ENCODE measurements at regions not wholly inside any gene's neighbourhood (a gene's known extent, or its start where the extent isn't known, plus 50 kb on each side); places are given as distances from the start of the nearest gene placed in this dataset.

DNA sequence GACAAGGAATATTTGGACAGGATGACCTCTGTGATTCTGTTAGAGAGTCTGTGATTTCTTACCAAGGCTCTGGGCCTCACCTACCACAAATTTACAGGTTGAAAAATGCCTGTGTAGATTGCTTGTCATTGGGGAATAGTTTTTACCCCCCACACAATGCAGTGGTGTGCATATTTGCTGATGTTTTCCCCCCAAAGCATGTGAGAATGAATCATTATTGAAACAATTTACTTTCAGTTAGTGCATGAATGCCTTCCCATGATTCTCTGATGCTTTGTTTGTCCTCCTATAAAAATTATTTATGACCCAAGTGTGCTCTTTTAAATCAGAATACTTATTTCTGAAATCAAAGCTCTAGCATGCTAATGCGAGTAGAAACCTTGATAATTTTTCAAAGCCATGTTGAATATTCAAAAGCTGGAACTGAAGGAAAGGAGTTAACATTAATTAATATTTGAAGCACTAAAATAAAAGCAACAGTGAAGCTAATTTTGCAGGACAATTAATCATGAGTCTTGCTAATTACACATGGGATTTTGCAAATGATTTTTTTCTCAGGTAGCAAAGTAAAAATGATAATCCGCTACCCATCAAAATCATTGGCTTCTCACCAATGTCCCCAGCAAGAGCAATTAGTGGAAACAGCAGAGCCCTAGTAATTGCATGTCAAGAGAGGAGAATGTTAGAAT is 361.2 kb upstream of the HNRNPA3 start:
- no peaks in the 10 kb centered on the region for H3K9me3 ChIP-seq
- no peaks in the 10 kb centered on the region for H3K36me3 ChIP-seq
- DNase-seq (ENCODE audit: low spot score): no peak
- H3K4me3 ChIP-seq: no peak overlapping the region
- H3K4me1 ChIP-seq: no peaks in the 10 kb centered on the region
- no peaks in the 10 kb centered on the region for H3K27me3 ChIP-seq
- no peak overlapping the region for H3K27ac ChIP-seq
- TF ChIP-seq, protein P1, sequence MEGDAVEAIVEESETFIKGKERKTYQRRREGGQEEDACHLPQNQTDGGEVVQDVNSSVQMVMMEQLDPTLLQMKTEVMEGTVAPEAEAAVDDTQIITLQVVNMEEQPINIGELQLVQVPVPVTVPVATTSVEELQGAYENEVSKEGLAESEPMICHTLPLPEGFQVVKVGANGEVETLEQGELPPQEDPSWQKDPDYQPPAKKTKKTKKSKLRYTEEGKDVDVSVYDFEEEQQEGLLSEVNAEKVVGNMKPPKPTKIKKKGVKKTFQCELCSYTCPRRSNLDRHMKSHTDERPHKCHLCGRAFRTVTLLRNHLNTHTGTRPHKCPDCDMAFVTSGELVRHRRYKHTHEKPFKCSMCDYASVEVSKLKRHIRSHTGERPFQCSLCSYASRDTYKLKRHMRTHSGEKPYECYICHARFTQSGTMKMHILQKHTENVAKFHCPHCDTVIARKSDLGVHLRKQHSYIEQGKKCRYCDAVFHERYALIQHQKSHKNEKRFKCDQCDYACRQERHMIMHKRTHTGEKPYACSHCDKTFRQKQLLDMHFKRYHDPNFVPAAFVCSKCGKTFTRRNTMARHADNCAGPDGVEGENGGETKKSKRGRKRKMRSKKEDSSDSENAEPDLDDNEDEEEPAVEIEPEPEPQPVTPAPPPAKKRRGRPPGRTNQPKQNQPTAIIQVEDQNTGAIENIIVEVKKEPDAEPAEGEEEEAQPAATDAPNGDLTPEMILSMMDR (IDR thresholded peaks at IDR 0.05): no peak

DNA sequence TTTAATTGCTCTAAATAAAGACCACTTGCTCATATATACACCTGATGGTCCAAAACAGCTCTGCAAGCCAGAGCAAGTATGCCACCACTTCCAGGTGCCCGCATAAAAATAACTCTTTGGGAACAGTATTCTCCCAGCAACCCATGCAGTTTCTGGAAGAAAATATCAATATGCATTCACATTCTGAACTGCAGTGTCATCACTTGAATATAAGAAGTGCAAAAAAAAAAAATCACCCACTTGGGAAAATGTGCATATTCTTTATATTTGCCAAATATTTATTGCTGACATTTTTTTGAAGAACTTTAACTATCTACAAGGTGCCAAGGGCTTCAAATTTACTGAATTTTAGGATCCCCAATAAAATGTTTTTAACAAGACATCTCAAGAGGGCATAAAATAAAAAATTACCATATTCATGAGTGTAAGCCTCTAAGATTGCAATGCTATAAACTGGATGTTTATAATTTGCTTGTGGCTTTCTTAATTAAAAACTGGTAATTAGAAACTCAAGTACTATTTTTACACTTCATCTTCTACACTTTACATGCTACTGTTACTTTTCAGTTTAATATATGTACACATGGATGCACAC is 360.6 kb upstream of the HNRNPA3 start:
- Histone ChIP-seq H3K27ac (no peak overlapping the region), H3K36me3 (no peaks in the 10 kb centered on the region), H3K27me3 (no peaks in the 10 kb centered on the region), H3K4me3 (no peak overlapping the region), H3K9me3 (no peaks in the 10 kb centered on the region), H3K4me1 (no peaks in the 10 kb centered on the region)
- no peak for DNase-seq (ENCODE audit: low spot score)
- TF ChIP-seq, protein P1 (IDR thresholded peaks at IDR 0.05): no peak

DNA sequence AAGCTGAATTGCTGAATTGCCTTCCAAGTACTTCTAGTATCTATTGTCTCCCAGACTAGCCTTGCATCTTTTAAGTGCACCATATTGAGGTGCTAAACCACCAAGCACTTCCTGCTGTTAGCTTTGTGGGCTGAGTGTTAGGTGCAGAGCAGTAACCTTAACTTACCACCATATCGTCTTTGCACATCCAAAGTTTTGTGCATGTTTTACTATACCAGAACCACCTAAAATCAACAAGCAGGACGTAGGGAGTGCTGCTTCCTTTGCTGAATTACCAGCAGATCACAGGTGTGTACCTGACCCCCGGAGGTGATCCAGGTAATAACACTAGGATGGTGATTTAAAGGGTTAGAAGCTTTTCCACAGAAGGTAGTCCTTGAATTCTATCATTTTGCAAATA is 359.9 kb upstream of the HNRNPA3 start:
- Histone ChIP-seq H3K4me1 (no peaks in the 10 kb centered on the region), H3K27ac (no peak overlapping the region), H3K4me3 (no peak overlapping the region), H3K36me3 (no peaks in the 10 kb centered on the region), H3K27me3 (no peaks in the 10 kb centered on the region), H3K9me3 (no peaks in the 10 kb centered on the region)
- no peak for DNase-seq (ENCODE audit: low spot score)
- TF ChIP-seq, protein P1 (IDR thresholded peaks at IDR 0.05): no peak

DNA sequence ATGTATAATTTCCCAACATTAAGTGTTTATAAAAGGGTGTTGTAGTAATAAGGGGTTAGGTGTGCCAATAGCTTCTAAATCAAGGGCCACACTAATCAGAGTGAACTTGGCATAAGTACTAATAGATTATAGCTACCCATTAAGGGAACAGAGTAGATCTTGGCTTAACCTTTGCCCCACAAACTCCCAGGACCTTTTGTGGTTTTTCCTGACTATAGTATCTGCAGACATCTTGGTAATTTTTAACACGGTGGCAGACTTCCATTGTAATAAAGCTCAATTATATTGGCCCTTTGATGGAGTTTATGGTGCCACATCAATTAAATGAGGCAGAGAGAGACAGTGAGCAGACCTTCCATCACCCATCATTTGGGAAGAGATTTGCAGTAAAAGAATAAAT is 358.5 kb upstream of the HNRNPA3 start:
- Histone ChIP-seq H3K36me3 (no peaks in the 10 kb centered on the region), H3K27me3 (no peaks in the 10 kb centered on the region), H3K4me1 (no peaks in the 10 kb centered on the region), H3K9me3 (no peaks in the 10 kb centered on the region), H3K4me3 (no peak overlapping the region), H3K27ac (no peak overlapping the region)
- TF ChIP-seq, protein P1 (IDR thresholded peaks at IDR 0.05): no peak
- no peak for DNase-seq (ENCODE audit: low spot score)

DNA sequence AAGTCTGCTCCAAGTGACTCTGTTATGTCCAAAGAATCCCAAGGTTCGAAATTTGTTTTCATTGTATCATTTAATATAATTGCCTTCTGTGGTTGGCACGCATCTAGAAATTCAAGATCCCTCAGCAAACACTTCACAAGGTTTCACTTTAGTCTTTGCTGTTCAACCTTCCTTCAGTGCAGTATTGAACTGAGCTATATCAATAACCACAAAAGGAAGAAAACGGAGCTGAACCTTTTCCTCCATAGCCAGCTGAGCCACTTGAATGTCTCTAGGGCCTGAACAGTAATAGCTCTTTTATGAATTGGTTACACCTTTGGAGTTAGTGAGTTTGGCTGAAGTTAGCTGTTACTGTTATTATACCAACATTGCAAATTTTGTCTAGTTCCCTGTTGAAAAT is 357.7 kb upstream of the HNRNPA3 start:
- H3K36me3 ChIP-seq: no peaks in the 10 kb centered on the region
- no peaks in the 10 kb centered on the region for H3K4me1 ChIP-seq
- TF ChIP-seq, protein P1 (IDR thresholded peaks at IDR 0.05): no peak
- DNase-seq (ENCODE audit: low spot score): no peak
- H3K4me3 ChIP-seq: no peak overlapping the region
- no peaks in the 10 kb centered on the region for H3K27me3 ChIP-seq
- H3K9me3 ChIP-seq: no peaks in the 10 kb centered on the region
- H3K27ac ChIP-seq: no peak overlapping the region

DNA sequence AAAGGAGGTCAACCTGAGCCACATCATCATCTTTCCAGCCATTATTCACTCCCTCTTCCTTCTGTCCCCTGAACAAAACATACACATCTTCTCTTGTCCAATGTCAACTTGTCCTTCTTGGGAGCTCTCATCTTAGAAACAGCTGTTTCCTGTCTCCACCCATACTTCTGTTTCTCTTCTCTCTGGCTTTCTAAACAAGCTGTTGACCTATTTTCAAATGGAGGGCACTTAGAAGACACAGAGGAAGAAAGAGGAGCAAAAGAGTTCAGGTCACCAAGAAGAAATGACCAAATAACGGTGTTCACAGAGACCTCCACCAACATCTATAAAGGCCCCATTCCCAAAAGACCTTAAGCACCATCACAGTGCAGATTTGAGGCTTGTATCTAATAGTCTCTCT is 355.9 kb upstream of the HNRNPA3 start:
- H3K27ac ChIP-seq: no peak overlapping the region
- H3K4me3 ChIP-seq: no peak overlapping the region
- no peaks in the 10 kb centered on the region for H3K4me1 ChIP-seq
- H3K9me3 ChIP-seq: no peaks in the 10 kb centered on the region
- no peak for DNase-seq (ENCODE audit: low spot score)
- H3K27me3 ChIP-seq: no peaks in the 10 kb centered on the region
- H3K36me3 ChIP-seq: no peaks in the 10 kb centered on the region
- TF ChIP-seq, protein P1 (IDR thresholded peaks at IDR 0.05): no peak
